Activated gamma-delta T cell treated with anti-CD3 and anti-CD28 coated beads, Interleukin-2, amount 50 U/mL, for 16 hours (primary cell): ENCODE measurements at regions not wholly inside any gene's neighbourhood (a gene's known extent, or its start where the extent isn't known, plus 50 kb on each side); places are given as distances from the start of the nearest gene placed in this dataset.

ENCODE experiments used
- DNase-seq: peaks from one replicate; pipeline ENCODE4 v3.0.0-alpha.2; 2020; ENCODE audit warnings: low read depth

GRCh38 chr11:26187639-26188038, 144.3 kb upstream of the ANO3 start:
- no peak for DNase-seq

- DNase-seq, result no peak
These were observed 143.4 kb upstream of the ANO3 start for GRCh38 chr11:26188554-26188953.

- no peak for DNase-seq
These were observed 140.7 kb upstream of the ANO3 start for GRCh38 chr11:26191193-26191592.

GRCh38 chr11:26193694-26194365, 138.1 kb upstream of the ANO3 start:
- DNase-seq, result no peak

GRCh38 chr11:26194881-26195280, 137.0 kb upstream of the ANO3 start:
- DNase-seq, result no peak

- no peak for DNase-seq
These were observed 133.3 kb upstream of the ANO3 start for GRCh38 chr11:26198532-26199096.

GRCh38 chr11:26199331-26200095, 132.4 kb upstream of the ANO3 start:
- DNase-seq, result no peak

GRCh38 chr11:26201411-26201810, 130.5 kb upstream of the ANO3 start:
- no peak for DNase-seq

GRCh38 chr11:26202754-26203153, 129.2 kb upstream of the ANO3 start:
- DNase-seq, result no peak

- DNase-seq, result no peak
These were observed 127.8 kb upstream of the ANO3 start for GRCh38 chr11:26204101-26204500.

- no peak for DNase-seq
These were observed 127.1 kb upstream of the ANO3 start for GRCh38 chr11:26204839-26205238.

GRCh38 chr11:26219183-26220117, 112.5 kb upstream of the ANO3 start:
- no peak for DNase-seq

- no peak for DNase-seq
These were observed 106.3 kb upstream of the ANO3 start for GRCh38 chr11:26225646-26226045.

GRCh38 chr11:26227301-26227746, 104.6 kb upstream of the ANO3 start:
- no peak for DNase-seq

GRCh38 chr11:26227883-26228502, 103.9 kb upstream of the ANO3 start:
- DNase-seq, result no peak

- DNase-seq, result no peak
These were observed 103.2 kb upstream of the ANO3 start for GRCh38 chr11:26228778-26229177.

GRCh38 chr11:26229257-26229656, 102.7 kb upstream of the ANO3 start:
- no peak for DNase-seq

GRCh38 chr11:26229981-26230380, 101.9 kb upstream of the ANO3 start:
- DNase-seq, result no peak

- DNase-seq, result no peak
These were observed 100.7 kb upstream of the ANO3 start for GRCh38 chr11:26231252-26231661.

GRCh38 chr11:26234451-26234850, 97.5 kb upstream of the ANO3 start:
- DNase-seq, result no peak

GRCh38 chr11:26243426-26243825, 88.5 kb upstream of the ANO3 start:
- no peak for DNase-seq

GRCh38 chr11:26244207-26244606, 87.7 kb upstream of the ANO3 start:
- DNase-seq, result no peak
